GM18870 (cell line): ENCODE measurements at regions not wholly inside any gene's neighbourhood (a gene's known extent, or its start where the extent isn't known, plus 50 kb on each side); places are given as distances from the start of the nearest gene placed in this dataset.
"Not testable (repeated sequence)": the region's sequence is repeated elsewhere in the genome, so short reads cannot be mapped to it uniquely, and the experiment has no call there.

Source experiments
- ATAC-seq: cut with Tn5 transposase; IDR thresholded peaks from one replicate; pipeline ENCODE4 v1.9.1; 2021; ENCODE audit warnings: moderate library complexity; ENCODE audit not compliant: unreplicated experiment

DNA sequence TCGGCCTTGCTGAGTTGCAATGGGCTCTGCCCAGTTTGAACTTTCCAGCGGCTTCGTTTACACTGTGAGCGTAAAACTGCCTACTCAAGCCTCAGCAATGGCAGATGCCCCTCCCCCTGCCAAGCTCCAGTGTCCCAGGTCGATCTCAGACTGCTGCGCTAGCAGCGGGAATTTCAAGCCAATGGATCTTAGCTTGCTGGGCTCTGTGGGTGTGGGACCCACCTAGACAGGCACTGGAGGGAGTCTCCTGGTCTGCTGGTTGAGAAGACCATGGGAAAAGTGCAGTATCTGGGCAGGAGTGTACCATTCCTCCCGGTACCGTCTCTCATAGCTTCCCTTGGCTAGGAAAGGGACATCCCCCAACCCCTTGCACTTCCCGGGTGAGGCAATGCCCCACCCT, 88.2 kb downstream of the KLHL28 start:
- ATAC-seq = no peak

GRCh38 chr14:44866770-44867169, 95.0 kb downstream of the KLHL28 start:
- no peak for ATAC-seq

GRCh38 chr14:44866322-44866721, 95.4 kb downstream of the KLHL28 start:
- ATAC-seq = no peak

GRCh38 chr14:44863271-44863670, 98.5 kb downstream of the KLHL28 start:
- no peak for ATAC-seq

GRCh38 chr14:44854114-44854513, 107.6 kb downstream of the KLHL28 start:
- no peak for ATAC-seq

- ATAC-seq = no peak
These were observed 114.0 kb downstream of the KLHL28 start for GRCh38 chr14:44847526-44848309.

- peak; percentile 75 for ATAC-seq
These were observed 115.4 kb downstream of the KLHL28 start for GRCh38 chr14:44846232-44846824.

GRCh38 chr14:44835928-44836327, 125.8 kb downstream of the KLHL28 start:
- not testable (repeated sequence) for ATAC-seq

GRCh38 chr14:44833376-44834060, 128.2 kb downstream of the KLHL28 start:
- ATAC-seq = no peak

GRCh38 chr14:44830371-44830770, 131.4 kb downstream of the KLHL28 start:
- ATAC-seq = no peak

GRCh38 chr14:44829021-44829420, 132.7 kb downstream of the KLHL28 start:
- ATAC-seq = no peak

DNA sequence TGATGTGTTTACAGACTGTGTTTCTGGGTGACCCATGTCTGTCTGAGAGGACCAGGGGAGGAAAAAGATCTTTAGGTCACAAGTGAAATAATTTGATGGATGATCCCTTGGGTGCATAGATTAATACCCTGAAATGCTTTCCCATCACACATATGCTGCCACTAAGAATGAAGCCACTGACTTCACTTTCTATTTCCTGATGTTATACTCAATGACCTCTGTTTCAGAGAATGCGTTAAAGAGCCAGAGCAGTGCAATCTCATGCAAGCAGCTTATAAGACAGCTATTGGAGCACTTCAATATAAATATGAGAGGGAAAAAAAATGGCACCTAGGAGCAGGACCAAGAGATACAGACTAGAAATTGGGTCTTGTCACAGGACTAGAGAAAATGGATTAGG, 133.7 kb downstream of the KLHL28 start:
- no peak for ATAC-seq

DNA sequence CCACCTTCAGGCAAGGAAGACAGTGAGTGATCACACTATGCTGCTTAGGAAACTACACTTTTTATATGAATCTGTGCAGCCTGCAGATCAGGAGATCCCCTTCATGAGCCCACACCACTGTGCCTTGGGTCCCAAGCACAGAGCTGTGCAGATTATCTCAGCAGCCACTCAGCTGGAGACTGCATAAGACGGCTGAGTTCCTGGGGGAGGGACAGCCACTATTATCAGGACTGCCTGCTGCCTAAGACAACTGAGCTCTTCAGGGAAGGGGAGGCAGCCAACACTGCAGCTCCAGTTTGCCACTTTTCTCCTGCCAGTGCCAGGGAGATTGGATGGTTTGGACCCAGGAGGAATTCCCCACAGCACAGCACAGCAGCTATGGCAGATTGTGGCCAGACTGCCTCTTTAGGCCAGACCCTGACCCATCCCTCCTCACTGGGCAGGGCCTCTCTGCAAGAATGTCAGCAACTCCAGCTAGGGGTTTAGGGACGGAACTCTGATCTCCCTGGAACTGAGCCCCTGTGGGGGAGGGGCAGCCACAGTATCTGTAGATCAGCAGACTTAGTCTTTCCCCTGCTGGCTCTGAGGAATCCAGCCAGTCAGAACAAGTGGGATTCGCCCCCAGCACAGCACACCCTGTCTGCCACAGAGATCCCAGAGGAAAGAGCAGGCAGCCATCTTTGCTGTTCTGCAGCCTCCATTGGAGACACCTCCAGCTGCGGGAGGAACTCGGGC, 141.3 kb downstream of the KLHL28 start:
- no peak for ATAC-seq

- no peak for ATAC-seq
These were observed 147.6 kb downstream of the KLHL28 start for GRCh38 chr14:44814196-44814595.

- no peak for ATAC-seq
These were observed 149.1 kb downstream of the KLHL28 start for GRCh38 chr14:44812672-44813071.

DNA sequence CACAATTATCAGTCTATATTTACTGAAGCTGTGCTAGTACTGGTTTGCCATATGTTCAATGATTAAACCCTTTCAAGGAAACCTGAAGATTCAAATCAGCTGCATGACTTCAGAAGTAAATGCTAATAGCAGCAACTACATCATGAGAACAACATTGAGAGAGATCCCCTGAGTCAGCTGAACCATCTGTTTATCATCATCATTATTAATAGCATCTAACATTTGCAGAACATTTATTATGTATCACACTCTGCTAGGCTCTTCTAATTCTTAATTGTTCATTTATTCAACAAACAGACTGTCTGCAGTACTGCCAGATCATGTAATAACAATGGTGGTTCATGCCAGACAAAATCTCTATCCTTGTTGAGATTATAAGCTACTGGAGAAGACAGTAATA, 157.4 kb downstream of the KLHL28 start:
- ATAC-seq = no peak

GRCh38 chr14:44803239-44803905, 158.4 kb downstream of the KLHL28 start:
- peak; percentile 90 for ATAC-seq

GRCh38 chr14:44798386-44799242, 163.1 kb downstream of the KLHL28 start:
- ATAC-seq = no peak

DNA sequence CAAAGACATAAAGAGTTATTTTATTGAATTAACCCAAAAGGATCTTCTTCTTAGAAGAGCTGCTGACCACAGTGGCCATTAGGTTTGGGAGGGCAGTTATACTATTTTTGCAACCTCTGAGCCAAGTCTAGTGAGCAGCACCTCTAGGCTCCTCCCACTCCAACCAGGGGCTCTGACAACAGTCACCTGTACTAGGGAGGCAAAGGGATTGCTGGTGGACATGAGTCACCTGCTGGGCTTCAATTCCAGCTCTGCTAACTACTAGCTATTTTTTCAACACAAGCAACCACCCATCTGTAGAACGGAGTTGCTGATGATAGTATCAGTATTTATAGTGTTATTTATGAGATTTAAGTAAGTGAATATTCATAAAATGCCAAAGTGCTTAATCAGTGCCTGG, 166.0 kb downstream of the KLHL28 start:
- no peak for ATAC-seq

DNA sequence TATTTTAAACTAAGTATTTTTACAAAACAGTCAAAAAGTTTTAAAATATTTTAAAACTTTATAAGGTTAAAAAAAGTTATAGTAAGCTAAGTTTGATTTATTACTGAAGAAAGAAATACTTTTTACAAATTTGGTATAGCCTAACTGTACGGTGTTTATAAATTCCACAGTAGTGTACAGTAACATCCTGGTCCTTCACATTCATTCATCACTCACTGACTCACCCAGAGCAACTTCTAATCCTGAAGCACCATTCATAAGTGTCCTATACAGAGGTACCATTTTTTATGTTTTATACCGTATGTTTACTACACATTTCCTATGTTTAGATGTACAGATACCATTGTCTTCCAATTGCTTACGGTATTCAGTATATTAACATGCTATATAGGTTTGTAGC, 170.0 kb downstream of the KLHL28 start:
- ATAC-seq = no peak
